ENCODE measurements at regions not wholly inside any gene's neighbourhood (a gene's known extent, or its start where the extent isn't known, plus 50 kb on each side); places are given as distances from the start of the nearest gene placed in this dataset.

DNA sequence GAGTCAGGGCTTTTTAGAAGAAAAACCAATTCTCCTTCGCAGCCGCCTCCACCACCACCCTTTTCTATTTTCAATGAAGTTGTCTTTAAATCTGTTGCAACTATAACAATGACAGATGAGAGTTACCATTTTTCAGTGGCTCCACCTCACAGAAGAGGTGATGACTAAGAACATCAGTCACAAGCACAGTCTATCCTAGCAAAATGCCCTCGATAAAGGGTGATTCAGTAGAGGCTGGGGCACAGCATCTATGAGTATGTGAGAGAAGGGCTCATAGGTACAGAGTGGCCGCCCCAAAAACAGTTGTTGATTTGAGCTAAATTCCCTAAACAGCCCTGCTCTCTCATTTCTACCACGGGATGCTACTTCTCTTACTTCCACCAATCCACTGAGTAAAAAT, 310.8 kb upstream of the MGAT5 start:
- TF ChIP-seq, protein P1, sequence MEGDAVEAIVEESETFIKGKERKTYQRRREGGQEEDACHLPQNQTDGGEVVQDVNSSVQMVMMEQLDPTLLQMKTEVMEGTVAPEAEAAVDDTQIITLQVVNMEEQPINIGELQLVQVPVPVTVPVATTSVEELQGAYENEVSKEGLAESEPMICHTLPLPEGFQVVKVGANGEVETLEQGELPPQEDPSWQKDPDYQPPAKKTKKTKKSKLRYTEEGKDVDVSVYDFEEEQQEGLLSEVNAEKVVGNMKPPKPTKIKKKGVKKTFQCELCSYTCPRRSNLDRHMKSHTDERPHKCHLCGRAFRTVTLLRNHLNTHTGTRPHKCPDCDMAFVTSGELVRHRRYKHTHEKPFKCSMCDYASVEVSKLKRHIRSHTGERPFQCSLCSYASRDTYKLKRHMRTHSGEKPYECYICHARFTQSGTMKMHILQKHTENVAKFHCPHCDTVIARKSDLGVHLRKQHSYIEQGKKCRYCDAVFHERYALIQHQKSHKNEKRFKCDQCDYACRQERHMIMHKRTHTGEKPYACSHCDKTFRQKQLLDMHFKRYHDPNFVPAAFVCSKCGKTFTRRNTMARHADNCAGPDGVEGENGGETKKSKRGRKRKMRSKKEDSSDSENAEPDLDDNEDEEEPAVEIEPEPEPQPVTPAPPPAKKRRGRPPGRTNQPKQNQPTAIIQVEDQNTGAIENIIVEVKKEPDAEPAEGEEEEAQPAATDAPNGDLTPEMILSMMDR (IDR thresholded peaks at IDR 0.05; ENCODE audit: borderline replicate concordance, extremely low read depth, insufficient read depth) = no peak
- Histone ChIP-seq H3K27me3 (ENCODE audit: control insufficient read depth, insufficient read depth, low read length) (no peaks in the 10 kb centered on the region), H3K27ac (ENCODE audit: low read depth in 2 of 2, low read length in 2 of 2) (no peak overlapping the region), H3K4me3 (ENCODE audit: low read length in 3 of 3) (no peak overlapping the region), H3K4me1 (ENCODE audit: control insufficient read depth in 2 of 3, insufficient read depth in 2 of 3, low read depth in 1 of 3, low read length in 3 of 3) (no peaks in the 10 kb centered on the region), H3K9me3 (ENCODE audit: control insufficient read depth in 2 of 3, insufficient read depth in 1 of 3, low read length in 3 of 3) (no peaks in the 10 kb centered on the region), H3K9ac (ENCODE audit: low read length in 3 of 3) (no peak overlapping the region), H3K36me3 (ENCODE audit: control insufficient read depth in 2 of 3, insufficient read depth in 3 of 3, low read length in 3 of 3) (no peaks in the 10 kb centered on the region)
- intact Hi-C loops (cut with DNase I) = no loop called here
- DNase-seq = no peak
- FAIRE-seq = no peak

DNA sequence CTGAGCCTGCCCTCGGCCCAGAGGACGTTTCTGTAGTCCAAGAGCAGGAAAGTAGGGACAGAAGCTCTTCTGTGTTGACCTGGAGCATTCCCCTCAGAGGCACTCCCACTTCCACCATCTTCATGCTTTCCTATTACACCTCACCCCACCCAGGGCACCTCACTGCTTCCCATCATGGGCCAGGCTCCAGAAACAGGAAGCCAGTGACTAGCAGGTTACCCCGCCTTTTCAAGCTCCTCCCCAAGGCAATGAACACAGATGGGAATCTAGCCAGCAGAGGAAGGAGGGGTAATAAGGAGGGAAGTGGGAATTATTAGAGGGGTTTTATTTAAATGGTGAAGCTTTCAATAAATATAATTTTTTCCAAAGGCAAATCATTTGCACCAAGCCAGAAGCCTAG, 308.8 kb upstream of the MGAT5 start:
- intact Hi-C loops (cut with DNase I) = no loop called here

DNA sequence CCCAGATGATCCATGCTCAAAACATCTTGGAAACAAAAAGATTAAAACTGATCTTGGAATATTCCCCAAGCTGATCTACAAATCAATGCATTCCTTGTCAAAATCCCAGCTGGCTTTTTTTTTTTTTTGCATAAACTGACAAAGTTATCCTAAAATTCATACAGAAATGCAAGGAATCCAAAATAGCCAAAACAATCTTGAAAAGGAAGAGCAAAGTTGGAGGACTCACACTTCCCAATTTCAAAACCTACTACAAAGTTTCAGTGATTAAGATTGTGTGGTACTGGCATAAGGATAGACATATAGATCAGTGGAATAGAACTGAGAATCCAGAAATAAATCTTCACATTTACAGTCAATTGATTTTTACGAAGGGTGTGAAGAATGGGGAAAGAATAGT, 306.8 kb upstream of the MGAT5 start:
- no peak overlapping the region for H3K4me3 ChIP-seq (ENCODE audit: low read length in 3 of 3)
- intact Hi-C loops (cut with DNase I) = no loop called here
- H3K4me1 ChIP-seq (ENCODE audit: control insufficient read depth in 2 of 3, insufficient read depth in 2 of 3, low read depth in 1 of 3, low read length in 3 of 3) = no peaks in the 10 kb centered on the region
- no peaks in the 10 kb centered on the region for H3K36me3 ChIP-seq (ENCODE audit: control insufficient read depth in 2 of 3, insufficient read depth in 3 of 3, low read length in 3 of 3)
- no peaks in the 10 kb centered on the region for H3K9me3 ChIP-seq (ENCODE audit: control insufficient read depth in 2 of 3, insufficient read depth in 1 of 3, low read length in 3 of 3)
- no peak for FAIRE-seq
- H3K27me3 ChIP-seq (ENCODE audit: control insufficient read depth, insufficient read depth, low read length) = no peaks in the 10 kb centered on the region
- no peak overlapping the region for H3K9ac ChIP-seq (ENCODE audit: low read length in 3 of 3)
- no peak overlapping the region for H3K27ac ChIP-seq (ENCODE audit: low read depth in 2 of 2, low read length in 2 of 2)
- TF ChIP-seq, protein P1 (IDR thresholded peaks at IDR 0.05; ENCODE audit: borderline replicate concordance, extremely low read depth, insufficient read depth) = no peak
- no peak for DNase-seq

More for the DNA sequence above, 308.8 kb upstream of the MGAT5 start:
- TF ChIP-seq, protein P1 (IDR thresholded peaks at IDR 0.05; ENCODE audit: borderline replicate concordance, extremely low read depth, insufficient read depth) = no peak
- no peak overlapping the region for H3K27ac ChIP-seq (ENCODE audit: low read depth in 2 of 2, low read length in 2 of 2)
- H3K9me3 ChIP-seq (ENCODE audit: control insufficient read depth in 2 of 3, insufficient read depth in 1 of 3, low read length in 3 of 3) = no peaks in the 10 kb centered on the region
- H3K9ac ChIP-seq (ENCODE audit: low read length in 3 of 3) = no peak overlapping the region
- no peaks in the 10 kb centered on the region for H3K27me3 ChIP-seq (ENCODE audit: control insufficient read depth, insufficient read depth, low read length)
- H3K36me3 ChIP-seq (ENCODE audit: control insufficient read depth in 2 of 3, insufficient read depth in 3 of 3, low read length in 3 of 3) = no peaks in the 10 kb centered on the region
- no peak overlapping the region for H3K4me3 ChIP-seq (ENCODE audit: low read length in 3 of 3)
- FAIRE-seq = no peak
- no peaks in the 10 kb centered on the region for H3K4me1 ChIP-seq (ENCODE audit: control insufficient read depth in 2 of 3, insufficient read depth in 2 of 3, low read depth in 1 of 3, low read length in 3 of 3)
- no peak for DNase-seq

DNA sequence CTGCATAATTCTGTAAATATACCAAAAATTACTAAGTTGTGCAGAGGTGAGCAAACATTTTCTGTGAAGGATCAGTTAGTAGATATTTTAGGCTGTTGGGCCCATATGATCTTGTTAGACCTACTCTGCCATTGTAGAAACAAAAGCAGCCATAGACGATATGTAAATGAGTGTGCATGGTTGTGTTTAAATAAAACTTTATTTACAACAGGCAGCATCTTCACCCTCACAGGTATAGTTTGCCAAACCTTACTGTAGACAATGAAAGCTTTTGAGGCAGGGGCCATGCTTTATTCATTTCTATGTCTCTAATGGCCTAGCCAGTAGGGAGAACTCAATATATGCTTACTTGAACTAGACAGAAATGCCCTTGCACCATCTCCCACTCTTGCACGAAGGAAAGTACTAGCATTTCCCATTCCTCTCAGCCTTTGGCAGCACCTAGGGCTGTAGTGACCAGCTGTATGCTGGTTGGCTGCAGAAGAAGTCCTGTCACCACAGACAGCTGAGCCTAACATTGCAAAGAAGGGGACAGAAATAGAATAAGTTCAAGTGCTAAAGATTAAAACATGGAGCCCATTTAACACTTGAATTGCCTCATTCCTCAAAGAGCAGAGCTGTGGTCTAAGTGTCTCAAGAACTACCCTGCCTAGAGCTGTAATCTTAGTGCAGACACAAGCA, 305.1 kb upstream of the MGAT5 start:
- DNase-seq = no peak
- Histone ChIP-seq H3K27ac (ENCODE audit: low read depth in 2 of 2, low read length in 2 of 2) (no peak overlapping the region), H3K36me3 (ENCODE audit: control insufficient read depth in 2 of 3, insufficient read depth in 3 of 3, low read length in 3 of 3) (no peaks in the 10 kb centered on the region), H3K9ac (ENCODE audit: low read length in 3 of 3) (no peak overlapping the region), H3K4me3 (ENCODE audit: low read length in 3 of 3) (no peak overlapping the region), H3K27me3 (ENCODE audit: control insufficient read depth, insufficient read depth, low read length) (no peaks in the 10 kb centered on the region), H3K4me1 (ENCODE audit: control insufficient read depth in 2 of 3, insufficient read depth in 2 of 3, low read depth in 1 of 3, low read length in 3 of 3) (no peaks in the 10 kb centered on the region), H3K9me3 (ENCODE audit: control insufficient read depth in 2 of 3, insufficient read depth in 1 of 3, low read length in 3 of 3) (no peaks in the 10 kb centered on the region)
- intact Hi-C loops (cut with DNase I) = no loop called here
- FAIRE-seq = no peak
- TF ChIP-seq, protein P1 (IDR thresholded peaks at IDR 0.05; ENCODE audit: borderline replicate concordance, extremely low read depth, insufficient read depth) = no peak
